ENCODE measurements at regions not wholly inside any gene's neighbourhood (a gene's known extent, or its start where the extent isn't known, plus 50 kb on each side); places are given as distances from the start of the nearest gene placed in this dataset.

DNA sequence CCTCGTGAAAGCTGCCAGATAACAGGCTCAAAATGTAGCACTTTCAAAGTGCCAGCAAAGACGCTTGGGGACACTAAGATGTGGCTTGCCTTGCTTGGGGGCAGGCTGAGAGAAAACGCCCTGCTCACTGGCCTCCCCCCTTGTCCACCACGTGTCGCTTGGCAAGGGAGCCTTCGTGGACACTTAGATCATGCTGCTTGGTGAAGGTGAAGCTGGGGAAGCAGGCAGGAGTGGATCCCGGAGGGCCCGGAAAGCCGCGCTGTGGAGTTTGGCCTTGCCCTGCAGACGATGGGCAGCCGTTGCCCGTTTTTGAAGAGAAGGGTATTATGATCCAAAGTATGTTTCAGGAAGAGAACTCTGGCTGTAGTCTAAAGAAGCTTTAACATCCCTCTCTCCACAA is 53.4 kb upstream of the BDKRB2 start:
- dilution Hi-C loops (cut with MboI; ENCODE audit: extremely low pct_ligation_motif_present, low sequenced_read_pairs) = no loop called here
- TF ChIP-seq, protein P1, sequence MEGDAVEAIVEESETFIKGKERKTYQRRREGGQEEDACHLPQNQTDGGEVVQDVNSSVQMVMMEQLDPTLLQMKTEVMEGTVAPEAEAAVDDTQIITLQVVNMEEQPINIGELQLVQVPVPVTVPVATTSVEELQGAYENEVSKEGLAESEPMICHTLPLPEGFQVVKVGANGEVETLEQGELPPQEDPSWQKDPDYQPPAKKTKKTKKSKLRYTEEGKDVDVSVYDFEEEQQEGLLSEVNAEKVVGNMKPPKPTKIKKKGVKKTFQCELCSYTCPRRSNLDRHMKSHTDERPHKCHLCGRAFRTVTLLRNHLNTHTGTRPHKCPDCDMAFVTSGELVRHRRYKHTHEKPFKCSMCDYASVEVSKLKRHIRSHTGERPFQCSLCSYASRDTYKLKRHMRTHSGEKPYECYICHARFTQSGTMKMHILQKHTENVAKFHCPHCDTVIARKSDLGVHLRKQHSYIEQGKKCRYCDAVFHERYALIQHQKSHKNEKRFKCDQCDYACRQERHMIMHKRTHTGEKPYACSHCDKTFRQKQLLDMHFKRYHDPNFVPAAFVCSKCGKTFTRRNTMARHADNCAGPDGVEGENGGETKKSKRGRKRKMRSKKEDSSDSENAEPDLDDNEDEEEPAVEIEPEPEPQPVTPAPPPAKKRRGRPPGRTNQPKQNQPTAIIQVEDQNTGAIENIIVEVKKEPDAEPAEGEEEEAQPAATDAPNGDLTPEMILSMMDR (optimal IDR thresholded peaks at IDR 0.05 in 1 of 3, IDR thresholded peaks at IDR 0.05 in 1 of 3, conservative IDR thresholded peaks at IDR 0.05 in 1 of 3; ENCODE audit: extremely low read depth in 1 of 3, insufficient read depth in 2 of 3, low read length in 3 of 3) = no peak
- no peak for TF ChIP-seq EZH2 (IDR thresholded peaks at IDR 0.05; ENCODE audit: low read length)
- Histone ChIP-seq H3K27me3 (ENCODE audit: control insufficient read depth, extremely low read depth, insufficient read depth, low read length) (peaks cover 5% of the 10 kb centered on the region), H3K4me3 (ENCODE audit: control insufficient read depth in 2 of 3, extremely low read depth in 1 of 3, insufficient read depth in 2 of 3, low read depth in 1 of 3, low read length in 3 of 3) (no peak overlapping the region), H4K20me1 (ENCODE audit: control insufficient read depth, extremely low read depth, insufficient read depth, low read length) (no peaks in the 10 kb centered on the region), H3K9ac (ENCODE audit: control insufficient read depth, extremely low read depth, insufficient read depth, low read length) (no peak overlapping the region), H3K9me3 (ENCODE audit: control insufficient read depth, low read depth, low read length) (no peaks in the 10 kb centered on the region), H3K36me3 (ENCODE audit: control insufficient read depth in 2 of 2, extremely low read depth in 1 of 2, insufficient read depth in 2 of 2, low read length in 2 of 2) (no peaks in the 10 kb centered on the region), H3K27ac (ENCODE audit: control insufficient read depth, insufficient read depth, low read length) (no peak overlapping the region), H3K4me2 (ENCODE audit: control insufficient read depth, extremely low read depth, insufficient read depth, low read depth, low read length) (no peak overlapping the region), H2AFZ (ENCODE audit: control insufficient read depth, low read length) (no peak overlapping the region), H3K4me1 (ENCODE audit: control insufficient read depth, extremely low read depth, insufficient read depth, low read length) (no peaks in the 10 kb centered on the region), H3K79me2 (ENCODE audit: control insufficient read depth, insufficient read depth, low read length) (no peaks in the 10 kb centered on the region), H3K9me1 (ENCODE audit: control insufficient read depth, extremely low read depth, insufficient read depth, low read length) (no peaks in the 10 kb centered on the region)
- no peak for DNase-seq (ENCODE audit: low read depth, low spot score)
- no peak for FAIRE-seq

DNA sequence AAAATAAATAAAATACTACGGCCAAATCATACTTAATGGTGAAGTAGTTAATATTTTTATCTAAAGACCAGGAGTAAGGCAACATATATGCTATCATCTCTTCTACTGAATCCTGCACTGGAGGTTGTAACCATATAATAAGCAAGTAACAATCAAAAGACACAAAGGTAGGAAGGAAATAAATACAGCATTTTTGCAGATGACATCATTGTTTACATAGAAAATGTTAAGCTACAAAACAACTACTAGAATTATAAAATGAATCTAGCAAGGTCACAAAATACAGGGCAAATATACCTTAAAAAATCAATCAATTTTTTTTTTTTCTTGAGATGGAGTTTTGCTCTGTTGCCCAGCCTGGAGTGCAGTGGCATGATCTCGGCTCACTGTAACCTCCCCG is 51.6 kb upstream of the BDKRB2 start:
- no peak overlapping the region for H3K27ac ChIP-seq (ENCODE audit: control insufficient read depth, insufficient read depth, low read length)
- no peaks in the 10 kb centered on the region for H3K4me1 ChIP-seq (ENCODE audit: control insufficient read depth, extremely low read depth, insufficient read depth, low read length)
- dilution Hi-C loops (cut with MboI; ENCODE audit: extremely low pct_ligation_motif_present, low sequenced_read_pairs) = no loop called here
- H3K9me1 ChIP-seq (ENCODE audit: control insufficient read depth, extremely low read depth, insufficient read depth, low read length) = no peaks in the 10 kb centered on the region
- no peaks in the 10 kb centered on the region for H3K79me2 ChIP-seq (ENCODE audit: control insufficient read depth, insufficient read depth, low read length)
- H3K4me3 ChIP-seq (ENCODE audit: control insufficient read depth in 2 of 3, extremely low read depth in 1 of 3, insufficient read depth in 2 of 3, low read depth in 1 of 3, low read length in 3 of 3) = no peak overlapping the region
- H2AFZ ChIP-seq (ENCODE audit: control insufficient read depth, low read length) = no peak overlapping the region
- H3K4me2 ChIP-seq (ENCODE audit: control insufficient read depth, extremely low read depth, insufficient read depth, low read depth, low read length) = no peak overlapping the region
- FAIRE-seq (no peak), DNase-seq (ENCODE audit: low read depth, low spot score) (no peak)
- H3K9me3 ChIP-seq (ENCODE audit: control insufficient read depth, low read depth, low read length) = no peaks in the 10 kb centered on the region
- TF ChIP-seq EZH2 (IDR thresholded peaks at IDR 0.05; ENCODE audit: low read length) = no peak
- TF ChIP-seq, protein P1 (optimal IDR thresholded peaks at IDR 0.05 in 1 of 3, IDR thresholded peaks at IDR 0.05 in 1 of 3, conservative IDR thresholded peaks at IDR 0.05 in 1 of 3; ENCODE audit: extremely low read depth in 1 of 3, insufficient read depth in 2 of 3, low read length in 3 of 3) = no peak
- H3K27me3 ChIP-seq (ENCODE audit: control insufficient read depth, extremely low read depth, insufficient read depth, low read length) = peaks cover 5% of the 10 kb centered on the region
- H4K20me1 ChIP-seq (ENCODE audit: control insufficient read depth, extremely low read depth, insufficient read depth, low read length) = no peaks in the 10 kb centered on the region
- H3K9ac ChIP-seq (ENCODE audit: control insufficient read depth, extremely low read depth, insufficient read depth, low read length) = no peak overlapping the region
- H3K36me3 ChIP-seq (ENCODE audit: control insufficient read depth in 2 of 2, extremely low read depth in 1 of 2, insufficient read depth in 2 of 2, low read length in 2 of 2) = no peaks in the 10 kb centered on the region

All from keratinocyte (primary cell).